Activated CD4-positive, CD25-positive, alpha-beta regulatory T cell treated with anti-CD3 and anti-CD28 coated beads, Interleukin-2, amount 50 U/mL, for 24 hours (primary cell): ENCODE measurements at regions not wholly inside any gene's neighbourhood (a gene's known extent, or its start where the extent isn't known, plus 50 kb on each side); places are given as distances from the start of the nearest gene placed in this dataset.
"Not testable (repeated sequence)": the region's sequence is repeated elsewhere in the genome, so short reads cannot be mapped to it uniquely, and the experiment has no call there.

Source experiments
- ATAC-seq, 2 donors: fragments of 150-1000 bp; cut with Tn5 transposase; one replicate each; pipeline ENCODE4 v1.10.0; 2021; ENCODE audit warnings: mild to moderate bottlenecking in 1 of 2, moderate library complexity in 1 of 2

DNA sequence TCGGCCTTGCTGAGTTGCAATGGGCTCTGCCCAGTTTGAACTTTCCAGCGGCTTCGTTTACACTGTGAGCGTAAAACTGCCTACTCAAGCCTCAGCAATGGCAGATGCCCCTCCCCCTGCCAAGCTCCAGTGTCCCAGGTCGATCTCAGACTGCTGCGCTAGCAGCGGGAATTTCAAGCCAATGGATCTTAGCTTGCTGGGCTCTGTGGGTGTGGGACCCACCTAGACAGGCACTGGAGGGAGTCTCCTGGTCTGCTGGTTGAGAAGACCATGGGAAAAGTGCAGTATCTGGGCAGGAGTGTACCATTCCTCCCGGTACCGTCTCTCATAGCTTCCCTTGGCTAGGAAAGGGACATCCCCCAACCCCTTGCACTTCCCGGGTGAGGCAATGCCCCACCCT is 88.2 kb downstream of the KLHL28 start:
- no peak for ATAC-seq

DNA sequence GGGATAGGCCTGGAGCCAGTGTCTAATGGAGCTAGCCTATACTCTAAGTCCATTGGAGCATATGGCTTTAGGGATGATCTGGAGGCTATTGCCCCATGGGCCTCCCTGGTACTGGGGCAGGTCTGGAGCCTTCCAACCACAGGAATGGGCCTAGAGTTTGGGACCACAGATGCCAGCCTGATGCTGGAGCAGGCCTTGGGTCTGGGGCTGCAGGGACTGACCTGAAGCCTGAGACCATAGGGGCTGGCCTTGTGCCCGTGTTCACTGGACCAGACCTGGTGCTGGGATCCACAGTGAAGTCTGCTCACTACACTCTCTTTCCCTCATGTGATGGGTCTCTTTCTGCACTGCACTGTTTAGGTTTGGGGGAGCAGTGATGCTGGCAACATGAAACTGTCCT is 95.0 kb downstream of the KLHL28 start:
- no peak for ATAC-seq

DNA sequence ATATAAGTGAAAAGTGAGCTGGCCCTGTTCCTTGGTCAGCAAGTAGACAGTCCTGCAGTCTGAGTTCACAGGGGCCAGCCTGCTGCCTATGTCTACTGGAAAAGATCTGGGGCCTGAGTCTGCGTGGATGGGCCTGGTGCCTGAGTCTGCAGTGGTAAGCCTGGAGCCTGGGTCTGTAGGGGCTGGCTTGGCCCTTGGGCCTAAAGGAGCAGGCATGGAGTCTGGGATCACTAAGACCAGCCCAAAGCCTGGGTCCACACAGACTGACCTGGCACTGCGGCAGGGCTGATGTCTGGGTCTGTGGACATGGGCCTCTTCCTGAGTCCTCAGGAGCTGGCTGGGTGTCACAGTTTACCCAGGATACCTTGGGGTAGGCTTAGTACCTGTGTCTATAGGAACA is 95.4 kb downstream of the KLHL28 start:
- ATAC-seq: no peak

DNA sequence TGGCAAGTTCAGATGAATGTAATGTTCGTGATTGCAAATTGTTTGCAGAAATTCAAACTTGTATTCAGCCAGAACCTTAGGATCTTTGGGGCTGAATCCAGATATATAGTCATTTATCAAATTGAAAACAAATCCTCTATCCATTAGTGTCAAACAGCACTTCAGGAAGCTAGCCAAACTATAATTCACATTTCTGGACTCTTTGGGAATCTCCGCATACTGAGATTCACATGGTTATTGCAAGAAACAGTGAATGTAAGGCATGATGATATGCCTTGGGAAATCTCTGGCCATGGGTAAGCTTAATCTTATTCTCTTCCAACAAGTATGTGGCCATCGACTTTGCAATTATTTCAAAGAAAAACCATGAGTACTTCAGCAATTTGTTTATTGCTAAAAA is 98.5 kb downstream of the KLHL28 start:
- no peak for ATAC-seq

DNA sequence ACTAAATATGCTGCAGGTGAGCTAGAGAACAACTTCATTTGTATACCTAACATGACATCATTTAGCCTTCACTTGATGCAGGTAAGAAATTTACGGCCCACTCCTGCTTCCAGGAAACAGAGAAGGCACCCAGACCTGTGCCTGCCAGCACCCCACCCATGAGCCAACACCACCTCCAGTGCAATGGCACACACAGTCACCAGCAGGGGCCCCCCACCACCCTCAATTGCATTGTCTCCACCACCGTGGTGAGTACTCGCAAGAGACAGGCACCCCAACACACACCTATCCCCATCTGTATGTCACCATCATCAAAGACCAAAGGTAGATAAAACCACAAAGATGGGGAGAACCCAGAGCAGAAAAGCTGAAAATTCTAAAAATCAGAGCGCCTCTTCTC is 107.6 kb downstream of the KLHL28 start:
- no peak for ATAC-seq

DNA sequence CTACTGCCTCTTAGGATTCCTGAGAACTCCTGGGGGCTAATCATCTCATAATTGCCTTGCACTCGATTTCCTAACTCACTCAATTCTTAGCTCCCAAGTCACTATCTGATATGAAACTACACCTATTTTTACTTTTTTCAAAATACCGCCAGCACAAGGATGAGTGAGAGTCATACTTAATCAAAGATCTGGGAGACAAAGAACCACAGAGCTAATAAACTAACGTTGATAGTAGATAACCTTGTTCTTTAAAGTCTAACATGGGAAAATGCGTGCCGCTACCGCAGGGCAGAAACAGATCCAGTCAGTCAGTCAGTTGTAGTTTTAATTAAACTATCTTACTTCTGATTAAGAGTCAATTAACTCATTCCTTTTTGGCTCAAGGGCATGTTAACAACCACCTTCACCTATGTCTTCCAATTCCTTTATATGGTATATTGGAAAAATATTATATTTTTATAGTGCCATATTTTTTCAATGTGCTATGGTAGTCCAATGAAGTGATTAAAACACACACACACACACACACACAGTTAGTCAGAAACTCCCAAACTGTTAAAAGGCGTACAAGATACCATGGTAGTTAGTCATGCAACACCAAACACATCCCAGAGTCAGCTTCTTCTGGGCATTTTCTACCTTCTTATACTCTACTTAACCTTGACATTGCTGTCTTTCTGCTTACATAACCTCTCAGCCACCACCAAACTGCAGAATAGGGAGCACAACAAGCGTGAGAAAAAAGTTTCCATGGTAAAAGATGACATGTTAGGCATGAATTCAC is 114.0 kb downstream of the KLHL28 start:
- ATAC-seq: no peak

DNA sequence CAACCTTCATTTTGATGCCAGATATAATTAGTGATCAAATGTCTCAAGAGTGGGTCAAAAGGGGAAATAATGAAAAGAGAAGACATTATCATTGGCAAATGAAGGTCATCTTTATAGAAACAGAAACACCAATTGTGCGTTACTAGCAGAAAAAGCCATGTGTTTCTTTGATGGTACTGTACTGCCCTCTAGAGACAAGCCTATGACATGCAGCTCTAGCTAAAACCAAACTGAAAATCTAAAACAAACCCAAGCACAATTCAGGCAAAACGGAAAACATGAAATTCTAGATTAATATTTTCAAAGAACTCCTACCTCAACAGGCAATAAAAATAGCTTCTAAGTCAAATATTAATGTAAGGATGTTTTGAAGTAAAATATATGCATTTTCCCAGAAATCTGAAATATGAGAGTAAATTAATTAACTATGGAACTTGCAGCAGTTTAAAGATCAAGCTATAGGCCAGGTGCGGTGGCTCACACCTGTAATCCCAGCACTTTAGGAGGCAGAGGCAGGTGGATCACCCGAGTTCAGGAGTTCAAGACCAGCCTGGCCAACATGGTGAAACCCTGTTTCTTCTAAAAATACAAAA is 115.4 kb downstream of the KLHL28 start:
- no peak for ATAC-seq

DNA sequence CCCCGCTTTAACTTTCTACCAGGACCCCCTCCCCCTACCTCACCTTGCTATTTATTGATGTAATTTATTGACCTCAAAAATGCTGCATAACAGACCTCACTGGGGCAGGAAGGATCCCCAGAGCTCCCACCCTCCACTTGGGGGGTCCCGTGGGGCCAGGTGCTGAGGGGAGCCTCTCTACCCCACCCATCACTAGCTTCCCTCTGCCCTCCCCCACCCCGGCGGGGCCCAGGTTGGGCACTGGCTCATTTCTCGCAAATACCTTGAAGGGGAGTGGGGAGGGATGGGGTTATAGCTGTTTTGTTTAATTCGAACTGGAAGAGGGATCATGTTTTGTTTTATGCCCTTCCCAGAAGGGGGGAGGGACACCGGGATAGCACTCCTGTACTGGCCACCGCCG is 125.8 kb downstream of the KLHL28 start:
- not testable (repeated sequence) for ATAC-seq

DNA sequence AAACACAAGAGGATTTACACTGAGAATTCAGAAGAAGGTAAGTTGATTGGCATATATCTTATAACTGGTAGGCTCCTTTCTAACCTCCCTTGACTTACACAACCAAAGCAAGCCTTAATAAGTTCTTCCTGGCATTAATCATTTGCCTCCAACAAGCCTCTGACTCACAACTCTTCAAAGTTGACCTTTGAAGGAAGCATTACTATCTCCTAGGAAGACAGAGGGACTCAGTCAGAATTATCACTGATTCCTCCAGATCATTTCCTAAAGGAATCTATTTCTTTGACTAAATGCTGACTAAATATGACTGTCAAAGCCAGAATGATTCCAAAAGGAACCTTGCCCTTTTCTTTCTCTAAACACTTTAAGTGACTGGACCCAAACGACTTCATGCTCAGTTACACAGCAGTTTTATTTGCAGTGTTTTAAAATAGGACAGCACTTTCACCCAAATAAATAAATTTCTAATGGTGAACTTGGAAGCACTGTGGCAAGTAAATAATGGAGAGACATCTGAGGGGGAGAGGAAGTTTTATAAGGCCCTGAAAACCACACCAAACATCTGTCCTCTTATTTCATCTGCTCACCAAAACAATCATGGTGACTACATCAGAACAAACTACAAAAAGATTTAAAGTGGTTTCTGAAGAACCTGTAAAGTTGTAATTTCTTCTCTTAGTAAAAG is 128.2 kb downstream of the KLHL28 start:
- no peak for ATAC-seq

DNA sequence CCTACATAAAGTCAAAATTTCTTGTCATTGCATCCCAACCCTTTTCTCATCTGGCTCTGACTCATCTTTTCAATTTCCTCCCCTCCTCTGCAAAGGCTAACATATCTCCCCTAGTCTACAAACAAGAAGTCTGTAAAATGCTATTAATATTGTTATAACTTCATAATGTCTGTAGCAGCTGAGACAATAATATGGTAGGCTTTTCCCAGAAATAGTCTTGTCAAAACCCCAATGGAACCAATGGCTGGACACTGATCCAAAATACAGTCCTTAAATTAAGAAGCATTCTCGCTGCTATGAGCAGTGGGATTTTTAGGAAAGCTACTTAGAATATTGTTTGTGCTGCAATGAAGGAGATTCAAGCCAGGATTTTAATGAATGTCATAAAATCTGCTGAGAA is 131.4 kb downstream of the KLHL28 start:
- ATAC-seq: no peak

DNA sequence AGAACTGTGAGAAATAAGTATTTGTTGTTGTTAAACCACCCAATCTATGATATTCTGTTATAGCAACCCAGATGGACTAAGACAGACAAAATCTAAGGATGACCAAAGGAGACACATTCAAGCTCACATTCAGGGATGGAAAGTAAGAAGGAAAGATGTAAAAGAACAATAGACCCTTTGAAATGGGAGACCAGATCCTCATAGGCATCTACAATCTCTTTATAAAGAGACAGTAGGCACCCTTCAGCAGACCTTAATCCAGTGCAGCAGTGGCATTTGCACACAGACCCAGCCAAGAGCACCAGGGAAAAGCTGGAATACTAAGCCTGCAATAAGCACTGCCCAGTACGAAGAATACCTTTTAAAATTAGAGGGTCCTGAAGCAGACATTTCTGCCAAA is 132.7 kb downstream of the KLHL28 start:
- no peak for ATAC-seq

DNA sequence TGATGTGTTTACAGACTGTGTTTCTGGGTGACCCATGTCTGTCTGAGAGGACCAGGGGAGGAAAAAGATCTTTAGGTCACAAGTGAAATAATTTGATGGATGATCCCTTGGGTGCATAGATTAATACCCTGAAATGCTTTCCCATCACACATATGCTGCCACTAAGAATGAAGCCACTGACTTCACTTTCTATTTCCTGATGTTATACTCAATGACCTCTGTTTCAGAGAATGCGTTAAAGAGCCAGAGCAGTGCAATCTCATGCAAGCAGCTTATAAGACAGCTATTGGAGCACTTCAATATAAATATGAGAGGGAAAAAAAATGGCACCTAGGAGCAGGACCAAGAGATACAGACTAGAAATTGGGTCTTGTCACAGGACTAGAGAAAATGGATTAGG is 133.7 kb downstream of the KLHL28 start:
- ATAC-seq: no peak

DNA sequence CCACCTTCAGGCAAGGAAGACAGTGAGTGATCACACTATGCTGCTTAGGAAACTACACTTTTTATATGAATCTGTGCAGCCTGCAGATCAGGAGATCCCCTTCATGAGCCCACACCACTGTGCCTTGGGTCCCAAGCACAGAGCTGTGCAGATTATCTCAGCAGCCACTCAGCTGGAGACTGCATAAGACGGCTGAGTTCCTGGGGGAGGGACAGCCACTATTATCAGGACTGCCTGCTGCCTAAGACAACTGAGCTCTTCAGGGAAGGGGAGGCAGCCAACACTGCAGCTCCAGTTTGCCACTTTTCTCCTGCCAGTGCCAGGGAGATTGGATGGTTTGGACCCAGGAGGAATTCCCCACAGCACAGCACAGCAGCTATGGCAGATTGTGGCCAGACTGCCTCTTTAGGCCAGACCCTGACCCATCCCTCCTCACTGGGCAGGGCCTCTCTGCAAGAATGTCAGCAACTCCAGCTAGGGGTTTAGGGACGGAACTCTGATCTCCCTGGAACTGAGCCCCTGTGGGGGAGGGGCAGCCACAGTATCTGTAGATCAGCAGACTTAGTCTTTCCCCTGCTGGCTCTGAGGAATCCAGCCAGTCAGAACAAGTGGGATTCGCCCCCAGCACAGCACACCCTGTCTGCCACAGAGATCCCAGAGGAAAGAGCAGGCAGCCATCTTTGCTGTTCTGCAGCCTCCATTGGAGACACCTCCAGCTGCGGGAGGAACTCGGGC is 141.3 kb downstream of the KLHL28 start:
- ATAC-seq: no peak

DNA sequence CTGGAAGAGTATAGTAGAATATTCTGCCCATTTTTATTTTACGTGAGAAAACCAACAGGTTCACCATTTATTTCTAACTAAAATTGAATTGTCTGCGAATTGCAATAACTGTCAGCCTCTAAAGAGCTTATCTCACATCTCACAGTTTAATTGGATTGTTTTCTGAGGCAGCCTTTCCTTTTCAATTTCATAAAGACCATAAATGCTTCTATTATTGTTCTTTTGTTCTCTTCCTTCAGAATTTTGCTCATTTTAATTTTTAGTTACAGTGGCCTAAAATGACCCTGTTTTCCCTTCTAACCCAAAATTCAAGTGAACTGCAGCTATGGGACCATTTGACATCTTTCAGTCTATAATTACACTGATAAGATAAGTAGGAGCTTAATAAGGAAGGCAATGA is 147.6 kb downstream of the KLHL28 start:
- ATAC-seq: no peak

DNA sequence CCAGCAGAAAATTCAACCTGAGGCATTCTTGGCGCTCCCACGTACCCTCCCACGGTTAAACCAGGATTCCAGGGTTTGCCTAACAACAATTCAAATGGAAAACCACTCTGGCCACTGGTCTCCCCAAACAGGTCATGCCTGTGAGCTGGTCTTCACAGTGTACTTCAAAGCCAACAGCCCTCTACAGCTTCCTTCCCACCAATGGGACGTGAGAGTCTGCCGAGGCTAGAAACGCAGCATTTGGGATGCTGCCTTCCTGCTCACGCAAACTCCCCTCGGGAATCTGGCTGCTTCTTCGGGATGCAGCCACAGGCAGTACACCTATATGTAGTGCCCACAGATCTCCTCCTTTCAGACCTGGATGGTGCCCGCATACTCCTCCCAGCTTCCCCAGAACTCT is 149.1 kb downstream of the KLHL28 start:
- ATAC-seq: no peak

DNA sequence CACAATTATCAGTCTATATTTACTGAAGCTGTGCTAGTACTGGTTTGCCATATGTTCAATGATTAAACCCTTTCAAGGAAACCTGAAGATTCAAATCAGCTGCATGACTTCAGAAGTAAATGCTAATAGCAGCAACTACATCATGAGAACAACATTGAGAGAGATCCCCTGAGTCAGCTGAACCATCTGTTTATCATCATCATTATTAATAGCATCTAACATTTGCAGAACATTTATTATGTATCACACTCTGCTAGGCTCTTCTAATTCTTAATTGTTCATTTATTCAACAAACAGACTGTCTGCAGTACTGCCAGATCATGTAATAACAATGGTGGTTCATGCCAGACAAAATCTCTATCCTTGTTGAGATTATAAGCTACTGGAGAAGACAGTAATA is 157.4 kb downstream of the KLHL28 start:
- no peak for ATAC-seq

DNA sequence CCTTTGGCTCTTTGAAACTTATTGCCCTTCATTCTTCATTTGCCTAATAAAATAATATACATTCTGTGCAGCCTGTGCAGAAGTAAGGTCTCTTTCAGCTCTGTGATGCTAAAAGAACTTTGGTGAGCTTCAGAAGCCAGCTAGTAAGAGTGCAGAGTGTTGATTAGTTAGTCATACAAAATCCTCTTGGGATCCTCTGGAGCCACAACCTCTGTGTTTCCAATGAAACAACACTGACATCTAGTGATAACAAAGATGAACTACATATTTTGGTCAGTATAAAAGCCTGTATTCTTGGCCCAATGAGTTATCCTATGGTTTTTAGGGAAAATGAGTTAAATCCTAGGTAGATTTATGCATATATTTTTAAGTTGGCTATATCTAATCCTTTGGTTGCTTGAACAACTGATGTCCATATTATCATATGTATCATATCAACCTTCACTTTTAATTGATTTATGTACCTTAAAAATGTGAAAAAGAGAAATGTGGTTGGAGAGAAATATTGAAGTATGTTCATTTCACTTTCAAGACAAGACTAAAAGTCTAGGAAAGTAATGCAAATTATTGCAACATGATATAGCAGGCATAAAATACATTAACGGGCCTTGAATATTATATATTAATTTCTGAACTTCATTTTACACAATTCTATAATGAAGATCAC is 158.4 kb downstream of the KLHL28 start:
- ATAC-seq: peak in 1 of 2 donors; percentile 38

DNA sequence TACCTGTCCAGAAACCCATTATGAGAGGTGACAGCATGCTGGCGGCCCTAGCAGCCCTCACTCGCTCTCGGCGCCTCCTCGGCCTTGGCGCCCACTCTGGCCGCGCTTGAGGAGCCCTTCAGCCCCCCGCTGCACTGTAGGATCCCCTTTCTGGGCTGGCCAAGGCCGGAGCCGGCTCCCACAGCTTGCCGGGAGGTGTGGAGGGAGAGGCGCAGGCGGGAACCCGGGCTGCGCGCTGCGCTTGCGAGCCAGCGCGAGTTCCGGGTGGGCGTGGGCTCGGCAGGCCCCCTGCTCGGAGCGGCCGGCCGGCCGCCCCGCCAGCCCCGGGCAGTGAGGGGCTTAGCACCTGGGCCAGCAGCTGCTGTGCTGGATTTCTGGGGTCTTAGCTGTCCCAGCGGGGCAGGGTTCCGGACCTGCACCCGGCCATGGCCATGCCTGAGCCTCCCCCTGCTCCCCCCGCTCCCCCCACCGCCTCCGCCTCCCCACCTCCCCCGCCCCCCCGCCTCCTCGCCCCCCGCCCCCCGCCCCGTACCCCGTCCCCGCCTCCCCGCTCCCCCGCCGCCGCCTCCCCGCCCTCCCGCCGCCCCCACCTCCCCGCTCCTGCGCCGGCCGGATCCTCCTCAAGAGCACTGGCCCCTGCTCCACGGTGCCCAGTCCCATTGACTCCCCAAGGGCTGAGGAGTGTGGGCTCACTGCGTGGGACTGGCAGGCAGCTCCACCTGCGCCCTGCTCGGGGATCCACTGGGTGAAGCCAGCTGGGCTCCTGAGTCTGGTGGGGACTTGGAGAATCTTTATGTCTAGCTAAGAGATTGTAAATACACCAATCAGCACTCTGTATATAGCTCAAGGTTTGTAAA is 163.1 kb downstream of the KLHL28 start:
- no peak for ATAC-seq

DNA sequence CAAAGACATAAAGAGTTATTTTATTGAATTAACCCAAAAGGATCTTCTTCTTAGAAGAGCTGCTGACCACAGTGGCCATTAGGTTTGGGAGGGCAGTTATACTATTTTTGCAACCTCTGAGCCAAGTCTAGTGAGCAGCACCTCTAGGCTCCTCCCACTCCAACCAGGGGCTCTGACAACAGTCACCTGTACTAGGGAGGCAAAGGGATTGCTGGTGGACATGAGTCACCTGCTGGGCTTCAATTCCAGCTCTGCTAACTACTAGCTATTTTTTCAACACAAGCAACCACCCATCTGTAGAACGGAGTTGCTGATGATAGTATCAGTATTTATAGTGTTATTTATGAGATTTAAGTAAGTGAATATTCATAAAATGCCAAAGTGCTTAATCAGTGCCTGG is 166.0 kb downstream of the KLHL28 start:
- ATAC-seq: no peak

DNA sequence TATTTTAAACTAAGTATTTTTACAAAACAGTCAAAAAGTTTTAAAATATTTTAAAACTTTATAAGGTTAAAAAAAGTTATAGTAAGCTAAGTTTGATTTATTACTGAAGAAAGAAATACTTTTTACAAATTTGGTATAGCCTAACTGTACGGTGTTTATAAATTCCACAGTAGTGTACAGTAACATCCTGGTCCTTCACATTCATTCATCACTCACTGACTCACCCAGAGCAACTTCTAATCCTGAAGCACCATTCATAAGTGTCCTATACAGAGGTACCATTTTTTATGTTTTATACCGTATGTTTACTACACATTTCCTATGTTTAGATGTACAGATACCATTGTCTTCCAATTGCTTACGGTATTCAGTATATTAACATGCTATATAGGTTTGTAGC is 170.0 kb downstream of the KLHL28 start:
- no peak for ATAC-seq

DNA sequence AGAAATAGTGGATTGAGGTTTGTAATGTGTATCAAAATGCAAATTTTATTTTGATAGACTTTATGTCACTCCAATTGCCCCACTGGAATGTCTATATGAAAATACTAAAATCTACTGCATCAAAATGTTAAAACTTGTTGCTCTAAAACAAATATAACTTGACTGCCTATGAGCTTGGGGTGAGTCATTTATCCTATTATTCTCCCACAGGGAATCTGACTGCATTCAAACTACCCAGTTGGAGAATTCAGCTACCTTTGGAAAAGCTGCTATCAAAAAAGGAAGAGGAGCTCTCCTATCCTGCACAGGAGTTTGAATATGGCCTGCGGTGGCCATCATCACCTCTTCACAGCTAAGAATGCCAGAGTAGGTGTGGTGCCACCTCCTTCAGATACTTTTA is 173.1 kb downstream of the KLHL28 start:
- no peak for ATAC-seq

DNA sequence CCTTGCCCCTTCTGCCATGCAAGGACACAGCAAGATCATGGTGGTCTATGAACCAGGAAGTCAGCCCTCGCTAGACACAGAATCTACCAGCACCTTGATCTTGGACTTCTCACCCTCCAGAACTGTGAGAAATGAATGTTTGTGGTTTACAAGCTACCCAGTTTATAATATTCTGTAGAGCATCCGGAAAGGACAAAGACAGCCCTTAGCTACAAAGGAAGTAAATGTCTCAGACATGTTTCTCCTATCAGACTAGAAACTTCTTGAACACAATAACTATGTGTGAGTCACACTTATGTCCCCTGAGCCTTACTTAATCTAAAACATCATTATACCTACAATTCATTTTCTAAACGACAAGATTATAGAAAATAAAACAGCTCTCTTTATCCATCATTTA is 176.7 kb downstream of the KLHL28 start:
- ATAC-seq: no peak
